Caco-2 (cell line): ENCODE measurements at regions not wholly inside any gene's neighbourhood (a gene's known extent, or its start where the extent isn't known, plus 50 kb on each side); places are given as distances from the start of the nearest gene placed in this dataset.

Experiments
- BruUV-seq: library from RNA; stranded (reverse); fragments of 400-500 nt; replicated peaks from 2 replicates; lab custom pipeline; 2021; lab: Mats Ljungman, UMichigan
- CTCF ChIA-PET: fragments of 300-600 bp; sonication (Branson Sonifier 250); formaldehyde crosslinking; loops from one replicate; lab custom pipeline; 2022; ENCODE audit warnings: antibody characterized with exemption; lab: Charles Lee
- POLR2A ChIA-PET: fragments of 300-600 bp; sonication (Branson Sonifier 250); formaldehyde crosslinking; loops from one replicate; lab custom pipeline; 2022; ENCODE audit warnings: antibody characterized with exemption; lab: Charles Lee
- DNase-seq, 2 experiments: peaks; one replicate each; pipeline versions ENCODE4 v3.0.0 to v3.0.0-alpha.2; 2020 to 2022
- H3K27me3 ChIP-seq: replicated peaks from 2 replicates; pipeline ENCODE4 v1.6.0; 2011; ENCODE audit warnings: low read length; ENCODE audit not compliant: control insufficient read depth, insufficient read depth
- H3K36me3 ChIP-seq: 2 replicates; pipeline ENCODE4 v1.5.1; 2011; ENCODE audit warnings: low read length; ENCODE audit not compliant: control insufficient read depth, insufficient read depth
- H3K4me1 ChIP-seq: fragments of 250-450 bp; sonication (Bioruptor Pico); 2 replicates; pipeline ENCODE4 v1.5.1; 2020; ENCODE audit warnings: mild to moderate bottlenecking
- H3K4me3 ChIP-seq: 2 replicates; pipeline ENCODE4 v1.5.1; 2011; ENCODE audit warnings: low read depth, mild to moderate bottlenecking, control low read depth, low read length
- H3K9me3 ChIP-seq: fragments of 250-450 bp; sonication (Bioruptor Pico); 2 replicates; pipeline ENCODE4 v1.5.1; 2020; ENCODE audit warnings: mild to moderate bottlenecking, moderate library complexity
- H3K27ac Mint-ChIP-seq: one replicate; pipeline ENCODE4 v1.8.0; 2022; ENCODE audit warnings: mixed read lengths; ENCODE audit not compliant: unreplicated experiment
- H3K27me3 Mint-ChIP-seq: one replicate; pipeline ENCODE4 v1.8.0; 2022; ENCODE audit warnings: mixed read lengths; ENCODE audit not compliant: insufficient read depth, unreplicated experiment
- H3K36me3 Mint-ChIP-seq: one replicate; pipeline ENCODE4 v1.8.0; 2022; ENCODE audit warnings: mild to moderate bottlenecking, mixed read lengths; ENCODE audit not compliant: insufficient read depth, unreplicated experiment
- H3K4me1 Mint-ChIP-seq: one replicate; pipeline ENCODE4 v1.8.0; 2022; ENCODE audit warnings: low read depth, mixed read lengths; ENCODE audit not compliant: unreplicated experiment
- H3K4me3 Mint-ChIP-seq: one replicate; pipeline ENCODE4 v1.8.0; 2022; ENCODE audit warnings: mild to moderate bottlenecking, moderate library complexity, mixed read lengths; ENCODE audit not compliant: unreplicated experiment
- H3K9me3 Mint-ChIP-seq: one replicate; pipeline ENCODE4 v1.8.0; 2022; ENCODE audit warnings: mixed read lengths; ENCODE audit not compliant: unreplicated experiment
- intact Hi-C: fragments of 100-400 bp; cut with micrococcal nuclease; formaldehyde crosslinking; loops from one replicate; pipeline ENCODE4 v1.10.0; 2022; ENCODE audit not compliant: unreplicated experiment
- TF ChIP-seq, protein P1 (sequence below), 2 experiments: fragments of 200-600 bp in 1 of 2; IDR thresholded peaks; 1 replicate in 1 of 2; 2 replicates in 1 of 2; pipeline versions ENCODE4 v1.5.1 to v1.8.0; 2011 to 2022; ENCODE audit warnings: antibody characterized with exemption in 1 of 2, control low read depth in 1 of 2, inconsistent platforms in 1 of 2, low read depth in 1 of 2, low read length in 1 of 2, mild to moderate bottlenecking in 1 of 2, moderate library complexity in 1 of 2; ENCODE audit not compliant: insufficient read depth in 1 of 2, severe bottlenecking in 1 of 2, unreplicated experiment in 1 of 2

DNA sequence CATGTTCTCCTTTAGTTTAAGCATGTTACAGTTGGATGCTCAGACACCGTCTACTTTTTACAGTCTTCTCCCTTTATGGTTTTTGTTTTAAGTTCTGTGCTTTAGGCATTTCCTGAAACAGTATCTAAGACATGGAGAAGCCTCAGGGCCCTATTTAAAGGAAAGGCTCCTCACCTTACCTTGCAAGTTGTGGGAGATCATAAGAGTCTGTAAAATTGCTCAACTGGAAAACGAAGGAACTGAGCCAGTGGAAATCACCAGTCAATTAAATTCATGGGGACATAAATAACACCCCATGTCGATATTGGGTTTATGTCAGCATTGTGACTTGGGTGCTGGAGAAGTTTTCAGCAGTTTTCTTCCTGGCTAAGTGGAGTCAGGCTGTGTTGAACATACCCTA lies 239.2 kb downstream of the KIF4B start:
- ChIA-PET CTCF (no interaction called here), POLR2A (no interaction called here)
- no peak overlapping the region for H3K4me3 ChIP-seq
- TF ChIP-seq, protein P1, sequence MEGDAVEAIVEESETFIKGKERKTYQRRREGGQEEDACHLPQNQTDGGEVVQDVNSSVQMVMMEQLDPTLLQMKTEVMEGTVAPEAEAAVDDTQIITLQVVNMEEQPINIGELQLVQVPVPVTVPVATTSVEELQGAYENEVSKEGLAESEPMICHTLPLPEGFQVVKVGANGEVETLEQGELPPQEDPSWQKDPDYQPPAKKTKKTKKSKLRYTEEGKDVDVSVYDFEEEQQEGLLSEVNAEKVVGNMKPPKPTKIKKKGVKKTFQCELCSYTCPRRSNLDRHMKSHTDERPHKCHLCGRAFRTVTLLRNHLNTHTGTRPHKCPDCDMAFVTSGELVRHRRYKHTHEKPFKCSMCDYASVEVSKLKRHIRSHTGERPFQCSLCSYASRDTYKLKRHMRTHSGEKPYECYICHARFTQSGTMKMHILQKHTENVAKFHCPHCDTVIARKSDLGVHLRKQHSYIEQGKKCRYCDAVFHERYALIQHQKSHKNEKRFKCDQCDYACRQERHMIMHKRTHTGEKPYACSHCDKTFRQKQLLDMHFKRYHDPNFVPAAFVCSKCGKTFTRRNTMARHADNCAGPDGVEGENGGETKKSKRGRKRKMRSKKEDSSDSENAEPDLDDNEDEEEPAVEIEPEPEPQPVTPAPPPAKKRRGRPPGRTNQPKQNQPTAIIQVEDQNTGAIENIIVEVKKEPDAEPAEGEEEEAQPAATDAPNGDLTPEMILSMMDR (IDR thresholded peaks at IDR 0.05; ENCODE audit: insufficient read depth in 1 of 2, low read depth in 1 of 2, low read length in 1 of 2, severe bottlenecking in 1 of 2, unreplicated experiment in 1 of 2) = no peak
- H3K4me3 Mint-ChIP-seq = no peak overlapping the region
- H3K27ac Mint-ChIP-seq = no peak overlapping the region
- intact Hi-C loops = no loop called here
- no peaks in the 10 kb centered on the region for H3K36me3 Mint-ChIP-seq
- BruUV-seq = no TSS peak
- H3K4me1 Mint-ChIP-seq = no peaks in the 10 kb centered on the region
- no peaks in the 10 kb centered on the region for H3K27me3 ChIP-seq
- H3K36me3 ChIP-seq = no peaks in the 10 kb centered on the region
- H3K9me3 Mint-ChIP-seq = no peaks in the 10 kb centered on the region
- peaks cover 11% of the 10 kb centered on the region for H3K27me3 Mint-ChIP-seq
- H3K9me3 ChIP-seq = no peaks in the 10 kb centered on the region
- H3K4me1 ChIP-seq = no peaks in the 10 kb centered on the region
- DNase-seq = no peak

DNA sequence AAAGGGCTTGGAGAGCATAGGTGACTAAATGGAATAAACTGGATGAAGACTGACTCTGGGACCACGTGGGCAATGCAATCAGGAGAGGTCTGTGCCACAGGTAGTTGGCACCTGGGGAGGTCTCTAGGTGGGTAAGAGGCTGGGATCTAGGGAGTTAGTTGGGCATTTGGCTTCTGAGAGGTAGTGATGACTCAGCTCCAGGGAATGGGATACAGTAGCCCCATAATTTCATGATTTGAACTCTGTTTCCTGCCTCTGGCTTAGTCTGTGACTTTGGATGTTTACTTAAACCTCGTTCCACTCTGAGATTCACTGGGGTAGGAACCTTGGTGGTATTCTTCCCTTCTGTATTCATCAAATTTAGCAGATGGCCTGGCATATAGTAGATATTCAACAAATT lies 240.8 kb downstream of the KIF4B start:
- no peak for DNase-seq
- Histone ChIP-seq H3K36me3 (no peaks in the 10 kb centered on the region), H3K4me1 (no peaks in the 10 kb centered on the region), H3K9me3 (no peaks in the 10 kb centered on the region), H3K27me3 (no peaks in the 10 kb centered on the region), H3K4me3 (no peak overlapping the region)
- CTCF ChIA-PET = no interaction called here
- intact Hi-C loops = no loop called here
- Mint-ChIP-seq H3K9me3 (no peaks in the 10 kb centered on the region), H3K27me3 (peaks cover 5% of the 10 kb centered on the region), H3K4me3 (no peak overlapping the region), H3K27ac (no peak overlapping the region), H3K4me1 (no peaks in the 10 kb centered on the region), H3K36me3 (no peaks in the 10 kb centered on the region)
- POLR2A ChIA-PET = no interaction called here
- TF ChIP-seq, protein P1 (IDR thresholded peaks at IDR 0.05; ENCODE audit: insufficient read depth in 1 of 2, low read depth in 1 of 2, low read length in 1 of 2, severe bottlenecking in 1 of 2, unreplicated experiment in 1 of 2) = no peak
- BruUV-seq = no TSS peak

DNA sequence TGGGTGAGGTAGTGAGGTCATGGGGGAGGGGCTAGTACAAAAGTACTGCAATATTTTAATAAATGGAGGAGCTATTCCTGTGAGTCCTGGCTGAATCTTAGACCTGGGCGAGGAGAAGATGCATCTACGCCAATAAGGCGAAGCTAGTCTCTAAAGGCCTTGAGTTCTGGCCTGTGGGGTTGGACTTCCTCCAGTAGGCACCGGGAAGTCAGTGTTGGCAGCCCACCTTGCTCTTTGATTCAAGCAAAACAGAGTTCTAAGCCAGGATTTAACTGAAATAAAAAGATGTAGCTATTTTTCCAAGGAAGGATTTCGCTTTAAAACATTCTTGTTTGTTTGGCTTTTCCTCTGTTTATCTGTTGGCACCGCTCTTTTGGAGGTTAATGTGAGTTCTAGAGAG lies 244.6 kb downstream of the KIF4B start:
- POLR2A ChIA-PET = no interaction called here
- TF ChIP-seq, protein P1 (IDR thresholded peaks at IDR 0.05; ENCODE audit: insufficient read depth in 1 of 2, low read depth in 1 of 2, low read length in 1 of 2, severe bottlenecking in 1 of 2, unreplicated experiment in 1 of 2) = no peak
- intact Hi-C loops = no loop called here
- Mint-ChIP-seq H3K9me3 (no peaks in the 10 kb centered on the region), H3K27ac (no peak overlapping the region), H3K36me3 (no peaks in the 10 kb centered on the region), H3K4me3 (no peak overlapping the region), H3K27me3 (peaks cover 3% of the 10 kb centered on the region), H3K4me1 (no peaks in the 10 kb centered on the region)
- Histone ChIP-seq H3K9me3 (no peaks in the 10 kb centered on the region), H3K27me3 (no peaks in the 10 kb centered on the region), H3K36me3 (no peaks in the 10 kb centered on the region), H3K4me1 (no peaks in the 10 kb centered on the region), H3K4me3 (no peak overlapping the region)
- CTCF ChIA-PET = interaction anchor here (0.6 kb wide), 1 partner anchor 66 kb away, joined by 3 read pairs; no protein-coding TSS in a partner anchor
- BruUV-seq = no TSS peak
- no peak for DNase-seq
